Duodenal mucosa (tissue), 2 donors: ENCODE measurements at regions not wholly inside any gene's neighbourhood (a gene's known extent, or its start where the extent isn't known, plus 50 kb on each side); places are given as distances from the start of the nearest gene placed in this dataset.

Experiments
- H3K27ac ChIP-seq: one replicate; pipeline ENCODE4 v1.7.0; 2013; ENCODE audit warnings: low read depth, low read length
- H3K27me3 ChIP-seq, 2 donors: one replicate each; pipeline ENCODE4 v1.7.0; 2013; ENCODE audit warnings: low read length in 2 of 2, control low read depth in 1 of 2; ENCODE audit not compliant: insufficient read depth in 2 of 2, control insufficient read depth in 1 of 2
- H3K36me3 ChIP-seq, 2 donors: one replicate each; pipeline ENCODE4 v1.7.0; 2013; ENCODE audit warnings: low read length in 2 of 2, control low read depth in 1 of 2; ENCODE audit not compliant: insufficient read depth in 2 of 2, control insufficient read depth in 1 of 2
- H3K4me1 ChIP-seq, 2 donors: one replicate each; pipeline ENCODE4 v1.7.0; 2013; ENCODE audit warnings: low read length in 2 of 2, control low read depth in 1 of 2; ENCODE audit not compliant: insufficient read depth in 2 of 2, control insufficient read depth in 1 of 2
- H3K4me3 ChIP-seq, 2 donors: one replicate each; pipeline ENCODE4 v1.7.0; 2013; ENCODE audit warnings: low read length in 2 of 2, low read depth in 1 of 2
- H3K9ac ChIP-seq, 2 donors: one replicate each; pipeline ENCODE4 v1.7.0; 2013; ENCODE audit warnings: low read length in 2 of 2, low read depth in 1 of 2
- H3K9me3 ChIP-seq, 2 donors: one replicate each; pipeline ENCODE4 v1.7.0; 2013; ENCODE audit warnings: low read length in 2 of 2, control low read depth in 1 of 2; ENCODE audit not compliant: control insufficient read depth in 1 of 2

DNA sequence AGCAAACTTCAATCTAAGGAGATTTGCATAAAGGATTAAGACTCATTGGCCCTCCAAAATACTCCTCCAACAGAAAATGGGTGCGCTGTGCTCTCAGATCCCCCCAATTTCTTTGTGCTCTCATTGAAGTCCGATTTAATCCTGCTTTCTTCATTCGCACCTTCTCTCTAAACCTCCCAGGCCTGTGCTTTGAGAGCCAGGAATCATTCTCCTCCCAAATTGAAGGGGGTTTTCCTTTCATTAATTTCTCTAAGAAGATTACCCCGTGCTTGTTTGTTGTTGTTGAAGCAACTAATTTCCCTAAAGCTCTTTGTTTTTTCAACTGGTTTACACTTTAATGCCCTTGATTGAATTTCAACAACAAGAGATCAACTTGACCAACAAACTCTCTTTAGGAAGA is 304.2 kb upstream of the IRX3 start:
- H3K9ac ChIP-seq, result no peak overlapping the region
- H3K27me3 ChIP-seq, result no peaks in the 10 kb centered on the region
- no peaks in the 10 kb centered on the region for H3K9me3 ChIP-seq
- no peak overlapping the region for H3K4me3 ChIP-seq
- H3K4me1 ChIP-seq, result no peaks in the 10 kb centered on the region
- no peak overlapping the region for H3K27ac ChIP-seq
- H3K36me3 ChIP-seq, result no peaks in the 10 kb centered on the region

- H3K9me3 ChIP-seq, result no peaks in the 10 kb centered on the region
- H3K27me3 ChIP-seq, result no peaks in the 10 kb centered on the region
- no peak overlapping the region for H3K9ac ChIP-seq
- no peak overlapping the region for H3K27ac ChIP-seq
- H3K4me3 ChIP-seq, result no peak overlapping the region
- no peaks in the 10 kb centered on the region for H3K4me1 ChIP-seq
- H3K36me3 ChIP-seq, result no peaks in the 10 kb centered on the region
These were observed 302.7 kb upstream of the IRX3 start for GRCh38 chr16:54589326-54589725.

DNA sequence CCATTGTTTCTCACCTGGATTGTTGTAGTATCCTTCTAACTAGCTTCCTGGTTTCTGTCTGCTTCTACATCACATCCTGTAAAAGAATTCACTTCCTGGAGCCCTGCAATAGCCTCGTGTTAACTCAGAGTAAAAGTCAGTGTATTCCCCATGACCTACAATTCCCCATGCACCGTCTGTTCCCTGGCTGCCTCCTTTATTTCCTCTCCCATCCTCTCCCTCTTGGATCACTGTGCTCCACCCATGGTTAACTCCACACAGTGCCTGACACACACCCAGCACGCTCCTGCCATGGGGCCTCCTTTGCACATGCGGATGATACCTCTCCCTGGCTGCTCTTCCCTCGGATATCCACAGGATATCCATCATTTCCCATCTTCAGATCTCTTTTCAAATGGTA is 301.4 kb upstream of the IRX3 start:
- no peak overlapping the region for H3K9ac ChIP-seq
- no peaks in the 10 kb centered on the region for H3K27me3 ChIP-seq
- no peaks in the 10 kb centered on the region for H3K9me3 ChIP-seq
- H3K4me1 ChIP-seq, result no peaks in the 10 kb centered on the region
- H3K36me3 ChIP-seq, result no peaks in the 10 kb centered on the region
- H3K27ac ChIP-seq, result no peak overlapping the region
- H3K4me3 ChIP-seq, result no peak overlapping the region

DNA sequence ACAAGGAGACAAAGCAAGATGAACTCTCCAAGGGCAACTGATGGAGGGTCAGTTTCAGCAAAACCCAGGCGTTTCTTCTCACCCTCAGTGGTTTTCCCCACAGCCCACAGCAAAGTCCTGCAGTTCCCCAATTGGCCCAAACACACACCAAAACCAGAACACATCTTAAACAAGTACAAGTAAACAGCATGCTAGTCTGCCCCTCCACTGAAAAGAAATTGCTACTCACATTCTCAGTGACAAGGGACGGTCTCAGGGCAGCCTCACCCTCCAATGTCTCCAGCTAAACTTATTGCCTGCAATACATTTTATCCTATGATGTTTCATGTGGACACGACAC is 300.6 kb upstream of the IRX3 start:
- no peaks in the 10 kb centered on the region for H3K9me3 ChIP-seq

GRCh38 chr16:54586474-54587175 is 300.0 kb upstream of the IRX3 start:
- Histone ChIP-seq H3K27me3 (no peaks in the 10 kb centered on the region), H3K36me3 (no peaks in the 10 kb centered on the region), H3K4me3 (no peak overlapping the region), H3K9me3 (no peaks in the 10 kb centered on the region), H3K27ac (no peak overlapping the region), H3K4me1 (no peaks in the 10 kb centered on the region), H3K9ac (no peak overlapping the region)

More for the DNA sequence above, 300.6 kb upstream of the IRX3 start:
- Histone ChIP-seq H3K4me3 (no peak overlapping the region), H3K27me3 (no peaks in the 10 kb centered on the region), H3K27ac (no peak overlapping the region), H3K36me3 (no peaks in the 10 kb centered on the region), H3K4me1 (no peaks in the 10 kb centered on the region), H3K9ac (no peak overlapping the region)

DNA sequence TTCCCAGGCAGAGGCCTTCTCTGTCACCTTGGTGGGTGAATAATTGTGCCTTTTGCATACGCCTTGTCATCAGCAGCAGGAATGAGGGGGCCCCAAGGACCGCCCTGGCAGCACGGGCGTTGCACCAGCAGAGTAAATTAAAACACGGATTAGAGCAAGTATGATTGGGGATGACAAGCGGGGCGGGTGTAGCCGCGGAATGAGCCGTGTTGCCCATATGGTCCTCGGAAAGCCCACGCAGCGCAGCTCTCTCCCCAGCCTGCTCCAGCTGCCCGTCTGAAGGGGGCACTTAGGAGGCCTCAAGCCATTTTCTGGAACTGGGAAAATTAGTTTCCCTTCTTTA is 299.4 kb upstream of the IRX3 start:
- Histone ChIP-seq H3K27me3 (no peaks in the 10 kb centered on the region), H3K4me1 (no peaks in the 10 kb centered on the region), H3K9me3 (no peaks in the 10 kb centered on the region), H3K27ac (no peak overlapping the region), H3K9ac (no peak overlapping the region), H3K36me3 (no peaks in the 10 kb centered on the region), H3K4me3 (no peak overlapping the region)

- no peaks in the 10 kb centered on the region for H3K4me1 ChIP-seq
- H3K9me3 ChIP-seq, result no peaks in the 10 kb centered on the region
- no peak overlapping the region for H3K27ac ChIP-seq
- no peaks in the 10 kb centered on the region for H3K36me3 ChIP-seq
- H3K27me3 ChIP-seq, result no peaks in the 10 kb centered on the region
- no peak overlapping the region for H3K4me3 ChIP-seq
- H3K9ac ChIP-seq, result no peak overlapping the region
These were observed 298.8 kb upstream of the IRX3 start for GRCh38 chr16:54585094-54585997.

GRCh38 chr16:54584121-54584520 is 297.5 kb upstream of the IRX3 start:
- no peak overlapping the region for H3K27ac ChIP-seq

DNA sequence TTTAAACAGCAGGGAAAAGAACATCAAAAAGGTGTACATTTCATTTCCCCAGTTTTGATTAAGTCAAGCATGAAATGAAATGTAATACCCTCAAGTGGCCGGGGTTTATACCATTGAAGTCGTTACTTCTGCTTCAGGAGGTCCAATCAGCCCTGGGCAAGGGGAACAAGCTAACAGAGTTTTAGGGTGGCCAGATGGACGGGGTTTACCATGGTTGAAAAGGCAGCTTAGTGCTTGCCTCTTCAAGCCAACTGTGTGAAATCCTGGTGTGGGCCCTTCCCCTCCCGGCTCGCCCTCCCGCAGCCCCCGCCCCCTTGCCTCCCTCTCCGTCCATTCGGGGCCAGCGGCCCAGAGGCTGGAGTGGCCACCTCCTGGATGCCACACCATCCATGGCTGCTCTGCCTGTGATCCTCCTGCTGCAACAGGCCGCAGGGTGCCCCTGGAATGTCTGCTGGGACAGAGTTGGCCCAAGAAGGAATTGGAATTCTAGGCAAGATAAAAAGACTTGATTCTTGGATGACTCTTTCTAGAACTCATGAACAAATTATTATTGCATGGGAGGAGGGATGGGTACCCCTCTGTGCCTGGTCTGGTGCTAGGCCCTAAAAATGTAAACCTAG is 296.2 kb upstream of the IRX3 start:
- no peak overlapping the region for H3K9ac ChIP-seq
- no peaks in the 10 kb centered on the region for H3K4me1 ChIP-seq
- H3K36me3 ChIP-seq, result no peaks in the 10 kb centered on the region

More at GRCh38 chr16:54584121-54584520, 297.5 kb upstream of the IRX3 start:
- H3K9me3 ChIP-seq, result no peaks in the 10 kb centered on the region
- no peaks in the 10 kb centered on the region for H3K27me3 ChIP-seq
- H3K4me1 ChIP-seq, result no peaks in the 10 kb centered on the region
- no peaks in the 10 kb centered on the region for H3K36me3 ChIP-seq
- H3K4me3 ChIP-seq, result no peak overlapping the region
- H3K9ac ChIP-seq, result no peak overlapping the region

GRCh38 chr16:54579106-54579728 is 292.6 kb upstream of the IRX3 start:
- H3K9me3 ChIP-seq, result no peaks in the 10 kb centered on the region
- no peak overlapping the region for H3K9ac ChIP-seq
- no peaks in the 10 kb centered on the region for H3K36me3 ChIP-seq
- H3K27ac ChIP-seq, result no peak overlapping the region
- H3K4me1 ChIP-seq, result no peaks in the 10 kb centered on the region
- H3K27me3 ChIP-seq, result no peaks in the 10 kb centered on the region
- no peak overlapping the region for H3K4me3 ChIP-seq

More for the DNA sequence above, 296.2 kb upstream of the IRX3 start:
- Histone ChIP-seq H3K9me3 (no peaks in the 10 kb centered on the region), H3K27me3 (no peaks in the 10 kb centered on the region), H3K27ac (no peak overlapping the region), H3K4me3 (no peak overlapping the region)
